ENCODE measurements at regions not wholly inside any gene's neighbourhood (a gene's known extent, or its start where the extent isn't known, plus 50 kb on each side); places are given as distances from the start of the nearest gene placed in this dataset.
"Not testable (repeated sequence)": the region's sequence is repeated elsewhere in the genome, so short reads cannot be mapped to it uniquely, and the experiment has no call there.

GRCh38 chr1:228662007-228662689, 73.1 kb upstream of the RHOU start:
- TF ChIP-seq TAF1 (IDR thresholded peaks at IDR 0.05; ENCODE audit: borderline replicate concordance, low read depth, low read length); POLR2AphosphoS5 (IDR thresholded peaks at IDR 0.05; ENCODE audit: low read depth, low read length): not testable (repeated sequence)

Measured in GM12892 (cell line).